Loucy (cell line): ENCODE measurements at regions not wholly inside any gene's neighbourhood (a gene's known extent, or its start where the extent isn't known, plus 50 kb on each side); places are given as distances from the start of the nearest gene placed in this dataset.

ENCODE experiments used
- H2AFZ ChIP-seq: fragments of 200-600 bp; sonication (generic); 2 replicates; pipeline ENCODE4 v1.6.0; 2016; ENCODE audit warnings: antibody characterized with exemption, mild to moderate bottlenecking, low read length, moderate library complexity
- H3F3A ChIP-seq: fragments of 200-600 bp; 2 replicates; pipeline ENCODE4 v1.6.0; 2016; ENCODE audit warnings: antibody characterized with exemption, low read depth, mild to moderate bottlenecking
- H3K27me3 ChIP-seq: fragments of 200-600 bp; sonication (generic); 2 replicates; pipeline ENCODE4 v1.6.1; 2014; ENCODE audit warnings: low read length, mild to moderate bottlenecking; ENCODE audit not compliant: insufficient read depth, poor library complexity, severe bottlenecking
- H3K36me3 ChIP-seq: fragments of 200-600 bp; sonication (generic); 2 replicates; pipeline ENCODE4 v1.6.1; 2016; ENCODE audit warnings: low read length; ENCODE audit not compliant: insufficient read depth
- H3K4me1 ChIP-seq: fragments of 200-600 bp; sonication (generic); 2 replicates; pipeline ENCODE4 v1.5.1; 2014; ENCODE audit warnings: low read length, mild to moderate bottlenecking; ENCODE audit not compliant: insufficient read depth, poor library complexity, severe bottlenecking
- H3K4me2 ChIP-seq: fragments of 200-600 bp; sonication (generic); 2 replicates; pipeline ENCODE4 v1.6.0; 2014; ENCODE audit warnings: antibody characterized with exemption, low read length, low read depth, mild to moderate bottlenecking; ENCODE audit not compliant: poor library complexity, severe bottlenecking
- H3K4me3 ChIP-seq: fragments of 200-600 bp; sonication (generic); 2 replicates; pipeline ENCODE4 v1.5.1; 2014; ENCODE audit warnings: low read length, mild to moderate bottlenecking, mixed read lengths; ENCODE audit not compliant: poor library complexity, severe bottlenecking
- H3K79me2 ChIP-seq: fragments of 200-600 bp; sonication (generic); 2 replicates; pipeline ENCODE4 v1.6.1; 2014; ENCODE audit warnings: low read length; ENCODE audit not compliant: insufficient read depth
- H3K9ac ChIP-seq: fragments of 200-600 bp; sonication (generic); 2 replicates; pipeline ENCODE4 v1.6.0; 2014; ENCODE audit warnings: mild to moderate bottlenecking, low read depth, low read length, moderate library complexity; ENCODE audit not compliant: poor library complexity, severe bottlenecking
- H3K9me2 ChIP-seq: fragments of 200-600 bp; sonication (generic); replicated peaks from 2 replicates; pipeline ENCODE4 v1.6.1; 2016; ENCODE audit warnings: low read depth, low read length, mixed read lengths
- H3K9me3 ChIP-seq: fragments of 200-600 bp; sonication (generic); 2 replicates; pipeline ENCODE4 v1.6.1; 2014; ENCODE audit warnings: mild to moderate bottlenecking, antibody characterized with exemption, low read length, low read depth; ENCODE audit not compliant: insufficient read depth
- H4K20me1 ChIP-seq: fragments of 200-600 bp; sonication (generic); 2 replicates; pipeline ENCODE4 v1.6.0; 2014; ENCODE audit warnings: antibody characterized with exemption, low read length, mild to moderate bottlenecking; ENCODE audit not compliant: insufficient read depth, poor library complexity, severe bottlenecking
- EZH2phosphoT487 ChIP-seq: fragments of 200-600 bp; IDR thresholded peaks from 2 replicates; pipeline ENCODE4 v1.6.1; 2018; ENCODE audit warnings: antibody characterized with exemption, mild to moderate bottlenecking, moderate library complexity, borderline replicate concordance
- TF ChIP-seq, protein P1 (sequence below): fragments of 200-600 bp; sonication (generic); conservative IDR thresholded peaks from 2 replicates; pipeline ENCODE4 v1.5.1; 2014; ENCODE audit warnings: mild to moderate bottlenecking, antibody characterized with exemption, low read length

DNA sequence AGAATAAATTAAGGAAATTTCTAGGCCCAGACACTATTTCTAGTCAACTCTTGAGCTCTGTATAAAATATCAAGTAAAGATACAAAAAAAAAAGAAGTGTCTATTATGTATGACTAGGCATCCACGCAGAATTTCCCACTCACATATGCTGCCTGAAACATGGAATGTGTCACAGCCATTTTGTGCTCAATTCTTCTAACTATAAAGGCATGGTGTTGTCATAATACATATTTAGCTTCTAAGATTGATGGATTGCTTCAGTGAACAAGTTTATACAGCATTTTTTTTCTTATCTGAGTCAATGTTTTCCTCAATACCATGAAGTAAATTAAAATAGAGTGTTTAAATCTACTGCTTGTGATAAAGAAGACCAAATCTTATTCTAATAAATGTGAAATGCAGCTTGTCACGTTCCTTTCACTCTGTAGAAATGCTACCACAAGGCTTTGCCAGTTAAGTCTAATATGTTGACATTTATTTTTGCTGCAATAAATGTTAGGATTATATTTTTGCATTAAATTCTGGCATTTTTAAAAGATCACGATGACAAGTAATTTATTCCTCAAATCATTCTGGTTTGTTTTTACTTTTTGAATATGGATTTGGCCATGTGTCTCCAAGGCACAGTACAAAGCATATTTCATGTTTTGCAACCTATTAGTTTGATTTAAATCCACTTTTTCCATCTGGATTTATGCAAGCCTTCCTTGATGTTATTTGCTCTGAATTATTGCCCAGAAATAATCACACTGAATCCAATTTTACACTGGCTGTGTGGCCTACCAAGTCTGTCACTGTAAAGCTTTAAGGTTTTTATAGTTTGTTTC lies 1829.0 kb upstream of the PCDH7 start:
- Histone ChIP-seq H4K20me1 (no peaks in the 10 kb centered on the region), H3K9me2 (no peaks in the 10 kb centered on the region), H3K9ac (no peak overlapping the region), H3K4me2 (no peak overlapping the region), H3F3A (no peaks in the 10 kb centered on the region), H3K36me3 (no peaks in the 10 kb centered on the region), H2AFZ (no peak overlapping the region), H3K27me3 (no peaks in the 10 kb centered on the region), H3K4me3 (no peak overlapping the region), H3K79me2 (no peaks in the 10 kb centered on the region), H3K9me3 (no peaks in the 10 kb centered on the region), H3K4me1 (no peaks in the 10 kb centered on the region)
- TF ChIP-seq, protein P1, sequence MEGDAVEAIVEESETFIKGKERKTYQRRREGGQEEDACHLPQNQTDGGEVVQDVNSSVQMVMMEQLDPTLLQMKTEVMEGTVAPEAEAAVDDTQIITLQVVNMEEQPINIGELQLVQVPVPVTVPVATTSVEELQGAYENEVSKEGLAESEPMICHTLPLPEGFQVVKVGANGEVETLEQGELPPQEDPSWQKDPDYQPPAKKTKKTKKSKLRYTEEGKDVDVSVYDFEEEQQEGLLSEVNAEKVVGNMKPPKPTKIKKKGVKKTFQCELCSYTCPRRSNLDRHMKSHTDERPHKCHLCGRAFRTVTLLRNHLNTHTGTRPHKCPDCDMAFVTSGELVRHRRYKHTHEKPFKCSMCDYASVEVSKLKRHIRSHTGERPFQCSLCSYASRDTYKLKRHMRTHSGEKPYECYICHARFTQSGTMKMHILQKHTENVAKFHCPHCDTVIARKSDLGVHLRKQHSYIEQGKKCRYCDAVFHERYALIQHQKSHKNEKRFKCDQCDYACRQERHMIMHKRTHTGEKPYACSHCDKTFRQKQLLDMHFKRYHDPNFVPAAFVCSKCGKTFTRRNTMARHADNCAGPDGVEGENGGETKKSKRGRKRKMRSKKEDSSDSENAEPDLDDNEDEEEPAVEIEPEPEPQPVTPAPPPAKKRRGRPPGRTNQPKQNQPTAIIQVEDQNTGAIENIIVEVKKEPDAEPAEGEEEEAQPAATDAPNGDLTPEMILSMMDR = no peak
- no peak for TF ChIP-seq EZH2phosphoT487

DNA sequence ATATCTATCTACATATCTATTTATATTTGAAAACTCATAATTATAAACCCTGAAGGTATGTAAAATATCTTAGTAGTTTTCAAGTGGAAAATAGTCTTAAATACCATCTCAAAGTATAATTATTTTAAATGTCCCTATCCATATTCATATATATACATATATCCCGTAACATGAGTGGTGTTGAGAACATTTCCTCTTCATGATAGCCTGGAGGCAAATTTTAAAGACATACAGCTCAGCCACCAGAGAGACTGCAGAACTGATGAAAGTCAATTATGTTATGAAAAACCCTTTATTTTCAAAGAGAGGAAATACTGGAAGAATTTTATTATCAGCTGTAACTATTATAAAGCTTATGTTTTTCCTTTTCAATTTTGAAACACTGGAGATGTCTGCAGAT lies 1806.7 kb upstream of the PCDH7 start:
- H3K9ac ChIP-seq = no peak overlapping the region
- no peaks in the 10 kb centered on the region for H3K27me3 ChIP-seq
- H4K20me1 ChIP-seq = no peaks in the 10 kb centered on the region
- no peaks in the 10 kb centered on the region for H3K79me2 ChIP-seq
- H3F3A ChIP-seq = no peaks in the 10 kb centered on the region
- H3K9me2 ChIP-seq = no peaks in the 10 kb centered on the region
- TF ChIP-seq, protein P1 = no peak
- TF ChIP-seq EZH2phosphoT487 = no peak
- no peak overlapping the region for H3K4me3 ChIP-seq
- no peak overlapping the region for H3K4me2 ChIP-seq
- no peak overlapping the region for H2AFZ ChIP-seq
- H3K4me1 ChIP-seq = no peaks in the 10 kb centered on the region
- no peaks in the 10 kb centered on the region for H3K9me3 ChIP-seq
- no peaks in the 10 kb centered on the region for H3K36me3 ChIP-seq

DNA sequence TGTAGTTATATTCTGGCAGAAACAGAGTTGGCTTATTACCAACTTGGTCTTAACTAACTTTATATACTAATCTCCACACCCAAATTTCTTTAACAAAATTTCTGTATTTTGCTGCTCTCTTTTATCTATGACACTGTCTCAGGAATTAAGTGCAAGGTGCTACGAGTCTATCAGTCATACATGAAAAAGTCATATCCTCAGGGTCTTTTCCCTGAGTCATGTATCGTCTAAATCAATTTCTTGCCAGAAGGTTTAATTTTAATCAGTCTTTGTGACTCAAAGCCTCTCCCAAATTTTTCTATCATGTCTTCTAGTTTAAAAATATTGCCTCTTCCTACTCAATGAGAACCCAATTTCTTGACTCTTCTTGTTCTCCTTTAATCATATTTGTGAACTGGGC lies 1803.6 kb upstream of the PCDH7 start:
- no peak overlapping the region for H2AFZ ChIP-seq
- no peaks in the 10 kb centered on the region for H3K9me3 ChIP-seq
- H3K9ac ChIP-seq = no peak overlapping the region
- no peak overlapping the region for H3K4me3 ChIP-seq
- TF ChIP-seq, protein P1 = no peak
- no peak for TF ChIP-seq EZH2phosphoT487
- H3K4me2 ChIP-seq = no peak overlapping the region
- no peaks in the 10 kb centered on the region for H3F3A ChIP-seq
- H3K9me2 ChIP-seq = no peaks in the 10 kb centered on the region
- no peaks in the 10 kb centered on the region for H3K4me1 ChIP-seq
- H4K20me1 ChIP-seq = no peaks in the 10 kb centered on the region
- no peaks in the 10 kb centered on the region for H3K27me3 ChIP-seq
- H3K79me2 ChIP-seq = no peaks in the 10 kb centered on the region
- no peaks in the 10 kb centered on the region for H3K36me3 ChIP-seq
